GM23248 (cell line): ENCODE measurements at regions not wholly inside any gene's neighbourhood (a gene's known extent, or its start where the extent isn't known, plus 50 kb on each side); places are given as distances from the start of the nearest gene placed in this dataset.

ENCODE experiments used
- DNase-seq: peaks from one replicate; pipeline ENCODE4 v3.0.0-alpha.2; 2015
- H2AFZ ChIP-seq: fragments of 200-600 bp; sonication (generic); 2 replicates; pipeline ENCODE4 v1.6.1; 2016; ENCODE audit warnings: antibody characterized with exemption
- H3F3A ChIP-seq: fragments of 200-600 bp; sonication (generic); 2 replicates; pipeline ENCODE4 v1.6.1; 2016; ENCODE audit warnings: mild to moderate bottlenecking, antibody characterized with exemption, mixed run types; ENCODE audit not compliant: insufficient read depth
- H3K27ac ChIP-seq: fragments of 200-600 bp; sonication (generic); 2 replicates; pipeline ENCODE4 v1.5.1; 2016; ENCODE audit warnings: mild to moderate bottlenecking
- H3K27me3 ChIP-seq: fragments of 200-600 bp; sonication (generic); replicated peaks from 2 replicates; pipeline ENCODE4 v1.6.1; 2016; ENCODE audit warnings: mild to moderate bottlenecking; ENCODE audit not compliant: insufficient read depth
- H3K36me3 ChIP-seq: fragments of 200-600 bp; sonication (generic); 2 replicates; pipeline ENCODE4 v1.6.1; 2016; ENCODE audit warnings: low read depth, mild to moderate bottlenecking
- H3K4me1 ChIP-seq: fragments of 200-600 bp; sonication (generic); 2 replicates; pipeline ENCODE4 v1.6.1; 2016; ENCODE audit warnings: mild to moderate bottlenecking; ENCODE audit not compliant: insufficient read depth
- H3K4me2 ChIP-seq: fragments of 200-600 bp; sonication (generic); one replicate; pipeline ENCODE4 v1.6.1; 2016; ENCODE audit warnings: mild to moderate bottlenecking; ENCODE audit not compliant: unreplicated experiment
- H3K4me3 ChIP-seq: fragments of 200-600 bp; sonication (generic); 2 replicates; pipeline ENCODE4 v1.5.1; 2016; ENCODE audit warnings: mild to moderate bottlenecking
- H3K79me2 ChIP-seq: fragments of 200-600 bp; sonication (generic); 2 replicates; pipeline ENCODE4 v1.6.1; 2016; ENCODE audit warnings: mild to moderate bottlenecking; ENCODE audit not compliant: insufficient read depth
- H3K9ac ChIP-seq: fragments of 200-600 bp; sonication (generic); 2 replicates; pipeline ENCODE4 v1.6.1; 2016; ENCODE audit warnings: mild to moderate bottlenecking
- H3K9me2 ChIP-seq: fragments of 200-600 bp; sonication (generic); 2 replicates; pipeline ENCODE4 v1.6.1; 2016; ENCODE audit warnings: mixed run types, mild to moderate bottlenecking, moderate library complexity; ENCODE audit not compliant: insufficient read depth
- H3K9me3 ChIP-seq: fragments of 200-600 bp; sonication (generic); one replicate; pipeline ENCODE4 v1.6.1; 2017; ENCODE audit warnings: low read depth
- H4K20me1 ChIP-seq: fragments of 200-600 bp; sonication (generic); 2 replicates; pipeline ENCODE4 v1.6.0; 2016; ENCODE audit not compliant: insufficient read depth
- EZH2 ChIP-seq: fragments of 200-600 bp; sonication (generic); IDR thresholded peaks from 2 replicates; pipeline ENCODE4 v1.6.1; 2018; ENCODE audit warnings: antibody characterized with exemption, mild to moderate bottlenecking; ENCODE audit not compliant: insufficient read depth, poor library complexity, severe bottlenecking
- EZH2phosphoT487 ChIP-seq: fragments of 200-600 bp; sonication (generic); IDR thresholded peaks from 2 replicates; pipeline ENCODE4 v1.6.1; 2018; ENCODE audit warnings: antibody characterized with exemption, moderate library complexity, mild to moderate bottlenecking, low read depth; ENCODE audit not compliant: insufficient read depth
- WGBS, 2 experiments: methylation state at CpG; one replicate each; pipeline ENCODE4 v1.1.6; 2015 to 2017; ENCODE audit warnings: low lambda C conversion rate in 2 of 2, low coverage in 1 of 2; ENCODE audit errors: missing lambda C conversion rate in 2 of 2; 5-methylcytosine and 5-hydroxymethylcytosine counted together
- in situ Hi-C: fragments of 300-500 bp; cut with MboI; formaldehyde crosslinking; loops from 2 replicates; pipeline ENCODE4 v1.15.0; 2020

DNA sequence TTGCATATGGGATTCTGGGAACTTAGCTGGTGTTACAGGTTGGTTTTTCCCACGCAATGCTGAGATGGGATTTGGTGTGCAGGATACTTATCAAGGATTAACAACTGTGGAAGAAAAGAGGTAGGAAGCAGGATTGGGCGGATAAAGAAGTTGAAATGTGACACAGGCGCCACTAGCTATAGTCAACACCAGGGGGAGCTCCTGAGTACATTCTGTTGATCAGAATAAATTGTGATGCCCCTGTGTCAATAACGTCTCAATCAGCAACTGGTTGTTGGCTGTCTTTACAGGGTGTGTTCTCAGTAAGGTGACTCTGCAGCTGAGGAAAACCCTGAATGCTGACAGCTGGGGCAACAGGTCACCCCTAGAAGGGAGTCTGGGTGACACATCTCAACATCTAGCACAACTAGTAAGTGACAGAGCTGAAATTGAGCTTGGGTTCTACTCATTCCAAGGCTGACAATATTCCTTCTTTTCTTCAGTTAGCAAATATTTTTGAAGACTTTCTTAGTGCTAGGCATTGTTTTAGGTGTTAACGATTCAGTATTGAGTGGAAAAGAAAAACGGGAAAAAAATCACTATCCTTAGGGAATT, 143.0 kb downstream of the ARL6IP6 start:
- TF ChIP-seq EZH2phosphoT487, result no peak
- no peak for TF ChIP-seq EZH2
- H3K9me3 ChIP-seq, result no peaks in the 10 kb centered on the region
- H3K9ac ChIP-seq, result no peak overlapping the region
- 64 to 66% methylated on average over 6 of the region's 6 CpGs for WGBS, 2 experiments
- no peaks in the 10 kb centered on the region for H3K36me3 ChIP-seq
- H3F3A ChIP-seq, result 0 out of 2 replicates have a peak, but pooled peaks cover 3% of the 10 kb centered on the region
- H3K4me3 ChIP-seq, result no peak overlapping the region
- H3K79me2 ChIP-seq, result no peaks in the 10 kb centered on the region
- no peaks in the 10 kb centered on the region for H3K9me2 ChIP-seq
- H2AFZ ChIP-seq, result no peak overlapping the region
- H3K27ac ChIP-seq, result no peak overlapping the region
- H3K4me1 ChIP-seq, result peaks cover 14% of the 10 kb centered on the region
- peak; percentile 52 for DNase-seq
- in situ Hi-C loops, result no loop called here
- H4K20me1 ChIP-seq, result no peaks in the 10 kb centered on the region
- no peaks in the 10 kb centered on the region for H3K27me3 ChIP-seq
- H3K4me2 ChIP-seq, result no peak overlapping the region

DNA sequence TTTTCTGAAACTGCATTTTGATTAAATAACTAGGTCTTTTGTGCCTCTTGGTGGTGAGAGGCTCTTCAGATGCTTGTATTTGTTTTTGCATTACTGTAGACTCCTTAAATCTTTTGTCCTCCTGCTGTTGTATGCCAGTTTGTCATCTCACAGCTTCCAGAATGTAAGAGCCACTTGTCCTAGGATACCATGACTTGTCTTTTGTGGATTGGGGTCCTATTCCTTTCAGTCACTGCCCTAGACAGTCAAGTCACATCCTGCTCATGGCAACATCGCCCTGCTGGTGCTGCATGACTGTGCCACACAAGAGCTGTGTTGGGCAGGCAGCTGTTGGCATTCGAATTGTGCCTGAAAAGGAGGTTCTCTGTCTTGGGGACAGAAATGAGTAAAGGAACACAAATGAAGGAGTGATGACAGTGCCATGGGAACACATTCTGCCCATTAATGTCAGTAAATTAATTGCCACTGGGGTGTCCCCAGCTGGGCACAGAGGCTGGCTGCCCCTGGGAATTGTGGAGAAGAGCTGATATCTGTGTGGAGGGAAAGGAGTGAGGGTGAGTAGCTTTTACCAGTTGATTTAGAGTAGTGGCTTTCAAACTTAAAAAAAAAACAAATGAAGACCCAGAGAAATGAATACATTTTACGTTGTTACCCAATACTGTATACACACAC, 140.3 kb downstream of the ARL6IP6 start:
- Histone ChIP-seq H3K9me3 (no peaks in the 10 kb centered on the region), H3K4me3 (no peak overlapping the region), H3F3A (0 out of 2 replicates have a peak, but pooled peaks cover 3% of the 10 kb centered on the region), H3K4me2 (no peak overlapping the region), H3K27me3 (no peaks in the 10 kb centered on the region), H3K9ac (no peak overlapping the region), H3K79me2 (no peaks in the 10 kb centered on the region), H4K20me1 (no peaks in the 10 kb centered on the region), H2AFZ (no peak overlapping the region), H3K4me1 (peaks cover 14% of the 10 kb centered on the region), H3K9me2 (no peaks in the 10 kb centered on the region), H3K27ac (no peak overlapping the region), H3K36me3 (no peaks in the 10 kb centered on the region)
- DNase-seq, result no peak
- no peak for TF ChIP-seq EZH2
- TF ChIP-seq EZH2phosphoT487, result no peak
- WGBS, 2 experiments, result 75 to 81% methylated on average over 3 of the region's 3 CpGs
- in situ Hi-C loops, result no loop called here

DNA sequence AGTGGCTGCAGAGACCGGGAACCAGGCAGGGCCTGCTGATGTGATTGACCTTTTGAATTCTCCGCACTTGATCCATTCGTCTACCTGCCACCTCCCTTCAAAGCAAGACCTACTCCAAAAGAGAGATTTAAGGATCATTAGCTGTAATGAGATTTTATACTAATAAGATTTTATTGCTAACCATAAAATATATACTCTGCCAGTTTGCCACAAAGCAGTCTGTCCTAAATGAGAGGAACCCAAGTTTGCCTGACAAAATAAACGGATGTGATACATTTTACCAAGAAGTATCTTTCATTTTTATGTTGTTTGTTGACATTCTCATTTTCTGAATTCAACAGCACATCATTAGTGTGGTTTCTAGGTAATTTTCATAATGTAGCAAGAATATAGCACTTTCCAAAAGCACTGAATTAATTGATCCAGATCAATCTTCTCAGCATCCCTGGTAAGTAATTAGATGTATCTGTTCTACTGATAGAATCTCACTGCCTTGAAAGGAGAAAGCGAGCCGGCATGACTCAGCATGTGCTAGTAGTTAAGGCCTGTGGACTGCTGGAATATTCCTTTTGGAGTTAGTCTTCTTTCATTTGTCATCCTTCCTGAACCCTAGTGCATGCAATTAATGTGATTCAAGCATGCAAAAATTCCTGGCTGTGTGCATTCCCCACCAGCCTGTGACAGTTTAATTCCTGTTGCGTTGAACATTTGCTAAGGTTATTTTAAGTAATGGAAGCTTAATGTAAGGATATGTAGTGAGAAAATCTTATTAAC, 128.5 kb downstream of the ARL6IP6 start:
- H3K9ac ChIP-seq, result peak overlapping the region; percentile 14; the same call in 1 of the 2 replicates
- peaks cover 15% of the 10 kb centered on the region for H3F3A ChIP-seq
- TF ChIP-seq EZH2phosphoT487 (no peak), EZH2 (no peak)
- 43 to 45% methylated on average over 7 of the region's 7 CpGs for WGBS, 2 experiments
- H2AFZ ChIP-seq, result peak overlapping the region; percentile 45
- H3K4me3 ChIP-seq, result no peak overlapping the region
- H3K79me2 ChIP-seq, result no peaks in the 10 kb centered on the region
- no peaks in the 10 kb centered on the region for H4K20me1 ChIP-seq
- H3K4me1 ChIP-seq, result peaks cover 14% of the 10 kb centered on the region
- peak overlapping the region; percentile 51 for H3K27ac ChIP-seq
- in situ Hi-C loops, result no loop called here
- H3K27me3 ChIP-seq, result no peaks in the 10 kb centered on the region
- no peaks in the 10 kb centered on the region for H3K9me3 ChIP-seq
- peak overlapping the region; percentile 31 for H3K4me2 ChIP-seq
- peak; percentile 93 for DNase-seq
- no peaks in the 10 kb centered on the region for H3K36me3 ChIP-seq
- H3K9me2 ChIP-seq, result no peaks in the 10 kb centered on the region

DNA sequence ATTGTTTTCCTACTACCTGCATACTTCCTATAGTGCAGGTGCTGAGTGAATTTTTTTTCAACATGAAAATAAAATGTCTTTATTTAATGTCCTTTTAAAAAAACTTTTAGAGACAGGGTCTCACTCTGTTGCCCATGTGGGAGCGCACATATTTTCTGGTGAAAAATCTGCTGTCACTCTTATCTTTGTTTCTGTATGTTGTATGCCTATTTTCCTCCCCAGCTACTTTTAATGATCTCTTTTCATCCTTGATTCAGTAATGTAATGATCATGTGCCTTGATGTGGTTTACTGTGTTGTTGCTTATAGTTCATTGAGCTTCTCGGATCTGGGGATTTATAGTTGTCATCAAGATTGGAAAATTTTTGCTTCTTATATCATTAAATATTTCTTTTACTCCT, 117.3 kb downstream of the ARL6IP6 start:
- 62 to 75% methylated on average over 2 of the region's 2 CpGs for WGBS, 2 experiments
- Histone ChIP-seq H2AFZ (no peak overlapping the region), H3K9me3 (no peaks in the 10 kb centered on the region), H3K36me3 (no peaks in the 10 kb centered on the region), H3K27ac (no peak overlapping the region), H3K4me3 (no peak overlapping the region), H3K4me2 (no peak overlapping the region), H3F3A (no peaks in the 10 kb centered on the region), H3K27me3 (no peaks in the 10 kb centered on the region), H3K9ac (no peak overlapping the region), H4K20me1 (no peaks in the 10 kb centered on the region), H3K79me2 (no peaks in the 10 kb centered on the region), H3K4me1 (no peaks in the 10 kb centered on the region), H3K9me2 (no peaks in the 10 kb centered on the region)
- no peak for DNase-seq
- in situ Hi-C loops, result no loop called here
- TF ChIP-seq EZH2phosphoT487, result no peak
- no peak for TF ChIP-seq EZH2
